GM23338 (cell line): ENCODE measurements at regions not wholly inside any gene's neighbourhood (a gene's known extent, or its start where the extent isn't known, plus 50 kb on each side); places are given as distances from the start of the nearest gene placed in this dataset.
"Not testable (repeated sequence)": the region's sequence is repeated elsewhere in the genome, so short reads cannot be mapped to it uniquely, and the experiment has no call there.

Experiments
- ATAC-seq: fragments of 200-7000 bp; cut with Tn5 transposase; 3 replicates; pipeline ENCODE4 v1.9.1; 2020
- DNase-seq: peaks from one replicate; pipeline ENCODE4 v3.0.0-alpha.2; 2015; ENCODE audit warnings: low spot score
- H2AFZ ChIP-seq: fragments of 200-600 bp; sonication (generic); 2 replicates; pipeline ENCODE4 v1.8.0; 2016; ENCODE audit warnings: antibody characterized with exemption, mild to moderate bottlenecking, moderate library complexity
- H3F3A ChIP-seq: fragments of 200-600 bp; sonication (generic); replicated peaks from 2 replicates; pipeline ENCODE4 v1.8.0; 2017; ENCODE audit warnings: antibody characterized with exemption, mixed run types, low read depth
- H3K27ac ChIP-seq: fragments of 200-600 bp; sonication (generic); 2 replicates; pipeline ENCODE4 v1.6.1; 2016; ENCODE audit warnings: low read depth
- H3K27me3 ChIP-seq: fragments of 200-600 bp; sonication (generic); 2 replicates; pipeline ENCODE4 v1.8.0; 2016; ENCODE audit warnings: mild to moderate bottlenecking, mixed run types, moderate library complexity; ENCODE audit not compliant: insufficient read depth
- H3K36me3 ChIP-seq: fragments of 200-600 bp; sonication (generic); 2 replicates; pipeline ENCODE4 v1.8.0; 2016; ENCODE audit warnings: mild to moderate bottlenecking; ENCODE audit not compliant: insufficient read depth
- H3K4me1 ChIP-seq: fragments of 200-600 bp; sonication (generic); 2 replicates; pipeline ENCODE4 v1.8.0; 2016; ENCODE audit warnings: mild to moderate bottlenecking, moderate library complexity; ENCODE audit not compliant: insufficient read depth
- H3K4me2 ChIP-seq: fragments of 200-600 bp; sonication (generic); 2 replicates; pipeline ENCODE4 v1.7.1; 2017; ENCODE audit warnings: mixed run types
- H3K4me3 ChIP-seq: fragments of 200-600 bp; sonication (generic); 2 replicates; pipeline ENCODE4 v1.6.1; 2016; ENCODE audit warnings: mixed run types
- H3K79me2 ChIP-seq: fragments of 200-600 bp; sonication (generic); replicated peaks from 2 replicates; pipeline ENCODE4 v1.8.0; 2017; ENCODE audit warnings: mild to moderate bottlenecking; ENCODE audit not compliant: insufficient read depth
- H3K9me2 ChIP-seq: fragments of 200-600 bp; sonication (generic); 2 replicates; pipeline ENCODE4 v1.8.0; 2017; ENCODE audit not compliant: insufficient read depth
- H4K20me1 ChIP-seq: fragments of 200-600 bp; sonication (generic); replicated peaks from 2 replicates; pipeline ENCODE4 v1.8.0; 2017; ENCODE audit warnings: mild to moderate bottlenecking; ENCODE audit not compliant: insufficient read depth
- H3K27ac Mint-ChIP-seq: 2 replicates; pipeline ENCODE4 v1.8.0; 2020; ENCODE audit warnings: inconsistent platforms, mild to moderate bottlenecking, moderate library complexity, mixed read lengths
- H3K27me3 Mint-ChIP-seq: 3 replicates; pipeline ENCODE4 v1.8.0; 2022; ENCODE audit warnings: low read depth, mild to moderate bottlenecking, moderate library complexity, mixed read lengths, inconsistent platforms; ENCODE audit not compliant: insufficient read depth, poor library complexity
- H3K36me3 Mint-ChIP-seq: 3 replicates; pipeline ENCODE4 v1.8.0; 2021; ENCODE audit warnings: low read depth, mild to moderate bottlenecking, inconsistent platforms, moderate library complexity, mixed read lengths
- H3K4me1 Mint-ChIP-seq: 3 replicates; pipeline ENCODE4 v1.8.0; 2020; ENCODE audit warnings: mild to moderate bottlenecking, inconsistent platforms, mixed read lengths
- H3K4me3 Mint-ChIP-seq: 3 replicates; pipeline ENCODE4 v1.8.0; 2021; ENCODE audit warnings: moderate library complexity, mild to moderate bottlenecking, inconsistent platforms, mixed read lengths
- H3K9me3 Mint-ChIP-seq: 3 replicates; pipeline ENCODE4 v1.8.0; 2020; ENCODE audit warnings: moderate library complexity, mild to moderate bottlenecking, inconsistent platforms, mixed read lengths
- CTCF ChIP-seq, 2 experiments: fragments of 200-600 bp in 1 of 2; sonication (generic) in 1 of 2; conservative IDR thresholded peaks; 2 replicates each; pipeline versions ENCODE4 v1.5.1 to v1.6.1; 2016 to 2017; ENCODE audit warnings: antibody characterized with exemption in 2 of 2, low read depth in 2 of 2, mild to moderate bottlenecking in 2 of 2, moderate library complexity in 1 of 2
- EZH2 ChIP-seq: fragments of 200-600 bp; sonication (generic); IDR thresholded peaks from one replicate; pipeline ENCODE4 v1.8.0; 2017; ENCODE audit warnings: antibody characterized with exemption, mild to moderate bottlenecking, low read depth; ENCODE audit not compliant: unreplicated experiment
- EZH2phosphoT487 ChIP-seq: fragments of 200-600 bp; sonication (generic); IDR thresholded peaks from one replicate; pipeline ENCODE4 v1.8.1; 2018; ENCODE audit warnings: antibody characterized with exemption; ENCODE audit not compliant: unreplicated experiment
- JUNB ChIP-seq: IDR thresholded peaks from one replicate; pipeline ENCODE4 v1.6.1; 2016; ENCODE audit warnings: antibody characterized with exemption; ENCODE audit not compliant: unreplicated experiment
- NANOG ChIP-seq: IDR thresholded peaks from 2 replicates; pipeline ENCODE4 v1.6.1; 2016; ENCODE audit warnings: antibody characterized with exemption, borderline replicate concordance
- POLR2AphosphoS5 ChIP-seq: IDR thresholded peaks from 2 replicates; pipeline ENCODE4 v1.6.1; 2016; ENCODE audit warnings: antibody characterized with exemption, low read depth
- ZNF114 ChIP-seq: fragments of 250-450 bp; sonication (Bioruptor Pico); IDR thresholded peaks from 2 replicates; pipeline ENCODE4 v1.5.0; 2020; ENCODE audit warnings: mild to moderate bottlenecking, moderate library complexity
- ZNF331 ChIP-seq: fragments of 250-450 bp; sonication (Bioruptor Pico); IDR thresholded peaks from 2 replicates; pipeline ENCODE4 v1.5.0; 2020; ENCODE audit warnings: low read depth, mild to moderate bottlenecking, moderate library complexity

DNA sequence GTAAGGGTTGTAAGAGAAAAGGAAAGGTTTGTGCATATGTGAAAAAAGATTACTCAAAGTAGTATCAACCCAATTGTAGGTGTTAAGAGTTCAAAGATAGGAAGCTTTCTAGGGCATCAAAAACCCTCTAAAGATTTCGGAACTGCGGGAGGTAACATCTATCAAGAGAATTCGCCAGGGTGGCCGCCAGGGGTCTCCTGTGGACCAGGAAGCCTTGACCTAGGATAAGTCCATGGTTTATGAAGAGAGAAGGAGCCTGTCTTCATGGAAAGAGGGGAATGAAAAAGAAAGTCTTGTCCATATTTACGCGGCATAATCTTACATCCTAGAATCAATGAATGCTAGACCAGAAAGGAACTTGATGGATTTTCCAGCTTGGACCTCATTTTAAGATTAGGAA lies 140.7 kb upstream of the CALCR start:
- Histone ChIP-seq H3K27ac (no peak overlapping the region), H3F3A (no peaks in the 10 kb centered on the region), H3K79me2 (no peaks in the 10 kb centered on the region), H3K9me2 (no peaks in the 10 kb centered on the region), H3K4me2 (no peak overlapping the region), H3K36me3 (no peaks in the 10 kb centered on the region), H4K20me1 (no peaks in the 10 kb centered on the region), H3K4me1 (no peaks in the 10 kb centered on the region), H3K27me3 (no peaks in the 10 kb centered on the region), H3K4me3 (no peak overlapping the region), H2AFZ (no peak overlapping the region)
- peaks cover 1% of the 10 kb centered on the region for H3K27me3 Mint-ChIP-seq
- H3K27ac Mint-ChIP-seq: no peak overlapping the region
- no peak overlapping the region for H3K4me3 Mint-ChIP-seq
- ATAC-seq (peak; percentile 94), DNase-seq (peak; percentile 77)
- H3K36me3 Mint-ChIP-seq: no peaks in the 10 kb centered on the region
- no peaks in the 10 kb centered on the region for H3K9me3 Mint-ChIP-seq
- TF ChIP-seq JUNB (no peak), EZH2 (no peak), CTCF (conservative IDR thresholded peaks at IDR 0.05; ENCODE audit: low read depth in 2 of 2) (peak; percentile 82 to 92)
- no peaks in the 10 kb centered on the region; the same call in 2 of the 3 replicates for H3K4me1 Mint-ChIP-seq

GRCh38 chr7:93711926-93712325 lies 137.4 kb upstream of the CALCR start:
- H3K27me3 Mint-ChIP-seq: no peaks in the 10 kb centered on the region
- H3K9me2 ChIP-seq: no peaks in the 10 kb centered on the region
- H3K4me3 Mint-ChIP-seq: no peak overlapping the region
- H3K9me3 Mint-ChIP-seq: no peaks in the 10 kb centered on the region
- H3K4me1 Mint-ChIP-seq: no peaks in the 10 kb centered on the region; the same call in 2 of the 3 replicates
- H4K20me1 ChIP-seq: no peaks in the 10 kb centered on the region
- no peaks in the 10 kb centered on the region for H3F3A ChIP-seq
- H3K27ac ChIP-seq: no peak overlapping the region
- no peak overlapping the region for H2AFZ ChIP-seq
- ATAC-seq: no peak
- no peaks in the 10 kb centered on the region for H3K36me3 Mint-ChIP-seq
- H3K27ac Mint-ChIP-seq: no peak overlapping the region
- no peak overlapping the region for H3K4me2 ChIP-seq
- DNase-seq: no peak
- H3K36me3 ChIP-seq: no peaks in the 10 kb centered on the region
- H3K4me3 ChIP-seq: no peak overlapping the region
- no peaks in the 10 kb centered on the region for H3K79me2 ChIP-seq
- no peaks in the 10 kb centered on the region for H3K4me1 ChIP-seq
- H3K27me3 ChIP-seq: no peaks in the 10 kb centered on the region
- TF ChIP-seq POLR2AphosphoS5 (no peak), ZNF331 (CRISPR knock-in tag) (no peak), NANOG (no peak), EZH2phosphoT487 (no peak), ZNF114 (no peak)

DNA sequence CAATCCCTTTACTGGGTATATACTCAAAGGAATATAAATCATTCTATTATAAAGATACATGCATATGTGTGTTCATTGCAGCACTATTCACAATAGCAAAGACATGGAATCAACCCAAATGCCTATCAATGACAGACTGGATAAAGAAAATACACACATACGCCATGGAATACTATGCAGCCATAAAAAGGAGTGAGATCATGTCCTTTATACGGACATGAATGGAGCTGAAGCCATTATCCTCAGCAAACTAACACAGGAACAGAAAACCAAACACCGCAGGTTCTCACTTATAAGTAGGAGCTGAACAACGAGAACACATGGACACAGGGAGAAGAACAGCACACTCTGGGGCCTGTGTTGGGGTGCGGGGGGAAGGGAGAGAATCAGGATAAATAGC lies 133.7 kb upstream of the CALCR start:
- H3K4me1 ChIP-seq, H4K20me1 ChIP-seq, H3K4me3 Mint-ChIP-seq, ATAC-seq, DNase-seq, H3K27me3 Mint-ChIP-seq, H3K9me3 Mint-ChIP-seq, H3K27ac ChIP-seq, H3F3A ChIP-seq, H3K36me3 Mint-ChIP-seq, H2AFZ ChIP-seq, H3K79me2 ChIP-seq, H3K4me2 ChIP-seq, H3K27ac Mint-ChIP-seq, H3K27me3 ChIP-seq, H3K36me3 ChIP-seq, H3K9me2 ChIP-seq, H3K4me3 ChIP-seq, H3K4me1 Mint-ChIP-seq: not testable (repeated sequence)
